ENCODE measurements at regions not wholly inside any gene's neighbourhood (a gene's known extent, or its start where the extent isn't known, plus 50 kb on each side); places are given as distances from the start of the nearest gene placed in this dataset.

DNA sequence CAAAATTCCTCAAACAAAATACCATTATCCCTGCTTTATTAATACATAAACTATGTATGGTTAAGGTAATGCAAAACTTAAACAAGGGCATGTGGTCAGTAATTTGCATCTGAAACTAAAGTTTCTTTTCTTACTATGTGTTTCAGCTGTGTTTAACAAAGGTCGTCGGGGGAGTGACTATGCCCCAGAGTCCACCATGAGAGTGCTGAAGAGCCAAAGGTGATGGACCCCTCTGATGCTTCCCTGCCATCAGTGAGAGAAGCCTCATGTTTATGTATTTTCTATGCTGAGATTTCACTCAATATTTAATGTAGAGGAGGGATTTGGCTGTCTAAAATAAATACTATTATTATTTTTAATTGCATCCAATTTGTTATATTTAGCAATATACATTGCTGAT is 707.2 kb upstream of the REG3G start:
- TF ChIP-seq, protein P1, sequence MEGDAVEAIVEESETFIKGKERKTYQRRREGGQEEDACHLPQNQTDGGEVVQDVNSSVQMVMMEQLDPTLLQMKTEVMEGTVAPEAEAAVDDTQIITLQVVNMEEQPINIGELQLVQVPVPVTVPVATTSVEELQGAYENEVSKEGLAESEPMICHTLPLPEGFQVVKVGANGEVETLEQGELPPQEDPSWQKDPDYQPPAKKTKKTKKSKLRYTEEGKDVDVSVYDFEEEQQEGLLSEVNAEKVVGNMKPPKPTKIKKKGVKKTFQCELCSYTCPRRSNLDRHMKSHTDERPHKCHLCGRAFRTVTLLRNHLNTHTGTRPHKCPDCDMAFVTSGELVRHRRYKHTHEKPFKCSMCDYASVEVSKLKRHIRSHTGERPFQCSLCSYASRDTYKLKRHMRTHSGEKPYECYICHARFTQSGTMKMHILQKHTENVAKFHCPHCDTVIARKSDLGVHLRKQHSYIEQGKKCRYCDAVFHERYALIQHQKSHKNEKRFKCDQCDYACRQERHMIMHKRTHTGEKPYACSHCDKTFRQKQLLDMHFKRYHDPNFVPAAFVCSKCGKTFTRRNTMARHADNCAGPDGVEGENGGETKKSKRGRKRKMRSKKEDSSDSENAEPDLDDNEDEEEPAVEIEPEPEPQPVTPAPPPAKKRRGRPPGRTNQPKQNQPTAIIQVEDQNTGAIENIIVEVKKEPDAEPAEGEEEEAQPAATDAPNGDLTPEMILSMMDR (IDR thresholded peaks at IDR 0.05; ENCODE audit: partially characterized antibody, unreplicated experiment) = no peak
- peaks cover 2% of the 10 kb centered on the region for H3K4me1 Mint-ChIP-seq (ENCODE audit: low read depth, unreplicated experiment)
- H3K4me3 Mint-ChIP-seq (ENCODE audit: unreplicated experiment) = no peak overlapping the region
- H3K27ac Mint-ChIP-seq (ENCODE audit: unreplicated experiment) = no peak overlapping the region
- DNase-seq = no peak
- no peaks in the 10 kb centered on the region for H3K36me3 Mint-ChIP-seq (ENCODE audit: unreplicated experiment)
- H3K9me3 Mint-ChIP-seq (ENCODE audit: unreplicated experiment) = no peaks in the 10 kb centered on the region
- peaks cover 1% of the 10 kb centered on the region for H3K27me3 Mint-ChIP-seq (ENCODE audit: unreplicated experiment)

DNA sequence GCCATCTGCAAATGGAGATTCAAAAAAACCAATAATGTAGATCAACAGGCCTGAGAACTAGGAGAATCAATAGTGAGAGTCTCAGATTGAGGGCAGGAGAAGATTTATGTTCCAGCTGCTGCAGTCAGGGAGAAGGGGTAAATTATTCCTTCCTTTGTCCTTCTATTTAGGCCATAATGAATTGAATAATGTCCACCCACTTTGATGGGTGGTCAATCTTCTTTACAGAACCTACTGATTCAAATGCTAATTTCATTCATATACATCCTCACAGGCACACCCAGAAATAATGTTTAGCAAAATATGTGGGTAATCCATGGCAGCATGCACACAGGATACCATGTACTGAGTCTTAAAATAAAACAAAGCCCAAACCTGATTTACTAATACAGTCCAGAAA is 695.3 kb upstream of the REG3G start:
- Mint-ChIP-seq H3K27me3 (ENCODE audit: unreplicated experiment) (no peaks in the 10 kb centered on the region), H3K4me1 (ENCODE audit: low read depth, unreplicated experiment) (peaks cover 4% of the 10 kb centered on the region), H3K9me3 (ENCODE audit: unreplicated experiment) (peaks cover 1% of the 10 kb centered on the region), H3K27ac (ENCODE audit: unreplicated experiment) (no peak overlapping the region), H3K36me3 (ENCODE audit: unreplicated experiment) (no peaks in the 10 kb centered on the region), H3K4me3 (ENCODE audit: unreplicated experiment) (no peak overlapping the region)
- no peak for DNase-seq
- TF ChIP-seq, protein P1 (IDR thresholded peaks at IDR 0.05; ENCODE audit: partially characterized antibody, unreplicated experiment) = no peak

DNA sequence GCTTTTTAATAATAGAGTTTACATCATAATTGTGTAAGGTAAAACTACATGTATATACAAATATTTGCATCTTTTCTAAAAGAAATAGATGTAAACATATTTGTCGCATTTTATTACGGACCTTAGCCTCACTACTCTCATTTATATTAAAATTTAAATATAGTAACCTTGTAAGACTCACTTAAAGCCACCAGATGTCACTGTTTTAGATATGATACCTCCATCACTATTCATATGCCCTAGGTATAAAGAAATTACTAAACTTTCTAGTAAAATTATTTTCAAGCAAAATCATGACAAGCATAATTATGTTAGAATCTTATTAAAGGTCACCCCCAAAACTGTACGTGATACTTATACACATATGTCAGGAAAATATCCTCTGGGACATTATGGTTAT is 674.3 kb upstream of the REG3G start:
- TF ChIP-seq, protein P1 (IDR thresholded peaks at IDR 0.05; ENCODE audit: partially characterized antibody, unreplicated experiment) = no peak
- Mint-ChIP-seq H3K9me3 (ENCODE audit: unreplicated experiment) (no peaks in the 10 kb centered on the region), H3K4me1 (ENCODE audit: low read depth, unreplicated experiment) (no peaks in the 10 kb centered on the region), H3K27me3 (ENCODE audit: unreplicated experiment) (no peaks in the 10 kb centered on the region), H3K27ac (ENCODE audit: unreplicated experiment) (no peak overlapping the region), H3K36me3 (ENCODE audit: unreplicated experiment) (no peaks in the 10 kb centered on the region), H3K4me3 (ENCODE audit: unreplicated experiment) (no peak overlapping the region)
- DNase-seq = no peak

DNA sequence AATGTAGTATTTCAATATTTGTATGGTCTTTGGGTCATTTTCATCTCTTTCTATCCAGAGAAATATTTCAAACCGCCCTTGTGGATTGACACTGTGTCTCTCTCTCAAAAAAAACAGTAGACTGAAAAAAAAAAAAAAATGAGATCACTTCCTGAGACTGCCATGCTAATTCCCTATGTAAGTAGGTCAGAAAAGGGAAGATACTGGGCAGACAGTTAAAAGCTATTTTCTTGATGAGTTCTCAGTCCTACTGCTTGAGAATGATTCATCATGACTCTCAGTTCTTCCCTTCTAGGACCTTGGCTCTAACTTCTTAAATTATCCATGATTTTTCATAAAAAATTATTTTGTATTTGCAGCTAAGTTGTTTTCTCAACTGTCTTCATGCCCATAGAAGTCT is 672.3 kb upstream of the REG3G start:
- no peak overlapping the region for H3K4me3 Mint-ChIP-seq (ENCODE audit: unreplicated experiment)
- H3K4me1 Mint-ChIP-seq (ENCODE audit: low read depth, unreplicated experiment) = no peaks in the 10 kb centered on the region
- no peaks in the 10 kb centered on the region for H3K36me3 Mint-ChIP-seq (ENCODE audit: unreplicated experiment)
- TF ChIP-seq, protein P1 (IDR thresholded peaks at IDR 0.05; ENCODE audit: partially characterized antibody, unreplicated experiment) = no peak
- no peaks in the 10 kb centered on the region for H3K9me3 Mint-ChIP-seq (ENCODE audit: unreplicated experiment)
- no peak overlapping the region for H3K27ac Mint-ChIP-seq (ENCODE audit: unreplicated experiment)
- no peak for DNase-seq
- no peaks in the 10 kb centered on the region for H3K27me3 Mint-ChIP-seq (ENCODE audit: unreplicated experiment)

DNA sequence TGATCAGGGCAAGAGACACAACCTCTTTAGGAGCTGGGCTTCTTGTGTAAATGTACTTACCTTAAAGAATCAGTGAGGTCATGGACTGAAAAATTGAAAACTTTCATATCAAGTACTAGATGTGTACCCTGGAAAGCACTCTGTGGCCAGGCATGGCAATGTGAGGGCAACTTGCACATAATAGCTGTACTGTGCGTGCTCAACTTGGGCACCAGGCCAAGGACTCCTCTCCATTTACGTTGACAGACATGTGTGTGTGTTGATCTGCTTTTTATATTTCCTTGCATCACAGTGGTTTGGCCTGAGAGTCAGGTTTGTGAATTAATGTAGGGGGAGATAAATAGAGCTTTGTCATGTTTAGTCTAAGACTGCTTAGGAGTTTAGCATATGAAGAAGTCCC is 669.5 kb upstream of the REG3G start:
- Mint-ChIP-seq H3K27ac (ENCODE audit: unreplicated experiment) (no peak overlapping the region), H3K27me3 (ENCODE audit: unreplicated experiment) (no peaks in the 10 kb centered on the region), H3K4me1 (ENCODE audit: low read depth, unreplicated experiment) (no peaks in the 10 kb centered on the region), H3K4me3 (ENCODE audit: unreplicated experiment) (no peak overlapping the region), H3K9me3 (ENCODE audit: unreplicated experiment) (no peaks in the 10 kb centered on the region), H3K36me3 (ENCODE audit: unreplicated experiment) (no peaks in the 10 kb centered on the region)
- no peak for DNase-seq
- TF ChIP-seq, protein P1 (IDR thresholded peaks at IDR 0.05; ENCODE audit: partially characterized antibody, unreplicated experiment) = no peak
